Ascending aorta (tissue), 2 donors: ENCODE measurements at regions not wholly inside any gene's neighbourhood (a gene's known extent, or its start where the extent isn't known, plus 50 kb on each side); places are given as distances from the start of the nearest gene placed in this dataset.
A peak's percentile ranks its signal among the peaks of the same experiment; 100 is the strongest.
"Not testable (repeated sequence)": the region's sequence is repeated elsewhere in the genome, so short reads cannot be mapped to it uniquely, and the experiment has no call there.

Experiments used
- DNase-seq, 2 donors: peaks; one replicate each; pipeline ENCODE4 v3.0.0-alpha.2; 2019; ENCODE audit warnings: low spot score in 2 of 2
- H3K27ac ChIP-seq, 2 donors: fragments of 200-600 bp; sonication (generic); one replicate each; pipeline ENCODE4 v1.5.1; 2016 to 2017; ENCODE audit warnings: mild to moderate bottlenecking in 1 of 2
- H3K27me3 ChIP-seq: fragments of 200-600 bp; sonication (generic); one replicate; pipeline ENCODE4 v1.5.1; 2017
- H3K36me3 ChIP-seq, 2 donors: fragments of 200-600 bp; sonication (generic); one replicate each; pipeline ENCODE4 v1.5.1; 2016
- H3K4me1 ChIP-seq, 2 donors: fragments of 200-600 bp; sonication (generic); one replicate each; pipeline ENCODE4 v1.5.1; 2016 to 2017; ENCODE audit warnings: mild to moderate bottlenecking in 1 of 2
- H3K4me3 ChIP-seq, 2 donors: fragments of 200-600 bp; sonication (generic); one replicate each; pipeline ENCODE4 v1.5.1; 2016 to 2017; ENCODE audit warnings: mild to moderate bottlenecking in 1 of 2
- H3K9me3 ChIP-seq, 2 donors: fragments of 200-600 bp; sonication (generic); one replicate each; pipeline ENCODE4 v1.5.1; 2016
- intact Hi-C: fragments of 100-400 bp; cut with DNase I; formaldehyde crosslinking; loops from one replicate; pipeline ENCODE4 v1.15.1; 2023
- TF ChIP-seq, protein P1 (sequence below), 3 experiments: fragments of 200-600 bp in 2 of 3; fragments of 450-650 bp in 1 of 3; sonication (generic) in 2 of 3; IDR thresholded peaks; one replicate each; pipeline ENCODE4 v1.5.1; 2016 to 2019; ENCODE audit warnings: antibody characterized with exemption in 3 of 3, mild to moderate bottlenecking in 1 of 3, moderate library complexity in 1 of 3

DNA sequence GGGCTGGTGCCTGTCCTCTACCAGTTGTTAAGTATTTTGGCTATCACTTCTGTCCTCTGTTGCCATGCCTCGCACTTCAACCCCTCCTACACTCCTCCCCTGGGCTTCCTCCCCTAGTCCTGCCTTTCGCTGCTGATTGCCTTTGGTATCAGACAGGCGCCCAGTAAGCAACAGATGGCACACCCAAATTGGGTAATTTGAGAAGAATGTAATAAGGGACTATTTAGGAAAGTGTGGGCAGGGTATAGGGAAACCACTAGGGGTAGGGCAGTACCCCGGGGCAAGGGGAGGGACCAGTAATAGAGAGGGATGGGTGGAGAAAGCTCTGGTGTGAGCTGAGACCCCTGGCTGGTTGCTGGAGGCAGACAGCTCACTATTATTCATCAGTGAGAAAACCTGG, 172.7 kb upstream of the USP9X start:
- Histone ChIP-seq H3K4me1 (no peaks in the 10 kb centered on the region), H3K9me3 (no peaks in the 10 kb centered on the region), H3K4me3 (no peak overlapping the region), H3K36me3 (no peaks in the 10 kb centered on the region), H3K27ac (no peak overlapping the region), H3K27me3 (no peaks in the 10 kb centered on the region)
- DNase-seq = no peak
- TF ChIP-seq, protein P1, sequence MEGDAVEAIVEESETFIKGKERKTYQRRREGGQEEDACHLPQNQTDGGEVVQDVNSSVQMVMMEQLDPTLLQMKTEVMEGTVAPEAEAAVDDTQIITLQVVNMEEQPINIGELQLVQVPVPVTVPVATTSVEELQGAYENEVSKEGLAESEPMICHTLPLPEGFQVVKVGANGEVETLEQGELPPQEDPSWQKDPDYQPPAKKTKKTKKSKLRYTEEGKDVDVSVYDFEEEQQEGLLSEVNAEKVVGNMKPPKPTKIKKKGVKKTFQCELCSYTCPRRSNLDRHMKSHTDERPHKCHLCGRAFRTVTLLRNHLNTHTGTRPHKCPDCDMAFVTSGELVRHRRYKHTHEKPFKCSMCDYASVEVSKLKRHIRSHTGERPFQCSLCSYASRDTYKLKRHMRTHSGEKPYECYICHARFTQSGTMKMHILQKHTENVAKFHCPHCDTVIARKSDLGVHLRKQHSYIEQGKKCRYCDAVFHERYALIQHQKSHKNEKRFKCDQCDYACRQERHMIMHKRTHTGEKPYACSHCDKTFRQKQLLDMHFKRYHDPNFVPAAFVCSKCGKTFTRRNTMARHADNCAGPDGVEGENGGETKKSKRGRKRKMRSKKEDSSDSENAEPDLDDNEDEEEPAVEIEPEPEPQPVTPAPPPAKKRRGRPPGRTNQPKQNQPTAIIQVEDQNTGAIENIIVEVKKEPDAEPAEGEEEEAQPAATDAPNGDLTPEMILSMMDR (IDR thresholded peaks at IDR 0.05) = no peak
- intact Hi-C loops = no loop called here

DNA sequence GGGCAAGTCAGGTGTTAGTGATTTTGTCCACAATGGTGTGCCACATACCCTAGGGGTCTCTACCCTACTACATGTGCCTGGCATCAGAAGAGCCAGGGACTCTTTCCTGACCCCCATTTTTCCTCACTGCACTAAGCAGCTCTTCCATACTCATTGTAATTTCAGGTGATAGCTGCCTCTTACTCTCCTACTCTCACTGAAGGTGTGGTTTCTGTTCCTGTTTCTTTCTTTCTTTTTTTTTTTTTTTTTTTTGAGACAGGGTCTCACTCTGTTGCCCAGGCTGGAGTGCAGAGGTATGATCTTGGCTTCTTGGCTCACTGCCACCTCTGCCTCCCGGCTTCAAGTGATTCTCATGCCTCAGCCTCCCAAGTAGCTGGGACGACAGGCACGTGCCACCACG, 164.9 kb upstream of the USP9X start:
- no peak for DNase-seq
- Histone ChIP-seq H3K4me1 (no peaks in the 10 kb centered on the region), H3K9me3 (peaks cover 0 to 12% of the 10 kb centered on the region in 2 donors), H3K27me3 (no peaks in the 10 kb centered on the region), H3K36me3 (no peaks in the 10 kb centered on the region), H3K4me3 (no peak overlapping the region), H3K27ac (no peak overlapping the region)
- intact Hi-C loops = no loop called here
- TF ChIP-seq, protein P1 (IDR thresholded peaks at IDR 0.05) = no peak

DNA sequence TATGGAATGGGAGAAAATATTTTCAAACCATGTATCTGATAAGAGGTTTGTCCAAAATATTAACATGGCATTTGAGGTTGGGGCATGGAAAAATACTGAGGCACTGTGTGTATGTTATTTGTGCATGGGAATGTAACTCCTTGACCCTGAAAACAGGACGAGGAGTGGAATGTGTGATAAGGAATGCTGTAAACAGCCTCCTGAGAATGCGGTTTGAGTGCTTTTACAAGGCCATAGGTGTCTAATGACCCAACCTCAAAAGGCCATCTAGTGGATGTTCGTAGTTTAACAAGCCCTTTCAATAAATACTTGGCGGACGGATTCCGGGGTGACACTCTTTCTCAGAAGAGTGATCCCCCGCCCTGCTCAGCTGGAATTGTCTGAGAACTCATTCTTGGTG, 162.9 kb upstream of the USP9X start:
- no peak overlapping the region for H3K27ac ChIP-seq
- TF ChIP-seq, protein P1 (IDR thresholded peaks at IDR 0.05) = no peak
- peaks cover 0 to 12% of the 10 kb centered on the region in 2 donors for H3K9me3 ChIP-seq
- no peak for DNase-seq
- intact Hi-C loops = no loop called here
- no peaks in the 10 kb centered on the region for H3K36me3 ChIP-seq
- no peak overlapping the region for H3K4me3 ChIP-seq
- H3K4me1 ChIP-seq = no peaks in the 10 kb centered on the region
- no peaks in the 10 kb centered on the region for H3K27me3 ChIP-seq

DNA sequence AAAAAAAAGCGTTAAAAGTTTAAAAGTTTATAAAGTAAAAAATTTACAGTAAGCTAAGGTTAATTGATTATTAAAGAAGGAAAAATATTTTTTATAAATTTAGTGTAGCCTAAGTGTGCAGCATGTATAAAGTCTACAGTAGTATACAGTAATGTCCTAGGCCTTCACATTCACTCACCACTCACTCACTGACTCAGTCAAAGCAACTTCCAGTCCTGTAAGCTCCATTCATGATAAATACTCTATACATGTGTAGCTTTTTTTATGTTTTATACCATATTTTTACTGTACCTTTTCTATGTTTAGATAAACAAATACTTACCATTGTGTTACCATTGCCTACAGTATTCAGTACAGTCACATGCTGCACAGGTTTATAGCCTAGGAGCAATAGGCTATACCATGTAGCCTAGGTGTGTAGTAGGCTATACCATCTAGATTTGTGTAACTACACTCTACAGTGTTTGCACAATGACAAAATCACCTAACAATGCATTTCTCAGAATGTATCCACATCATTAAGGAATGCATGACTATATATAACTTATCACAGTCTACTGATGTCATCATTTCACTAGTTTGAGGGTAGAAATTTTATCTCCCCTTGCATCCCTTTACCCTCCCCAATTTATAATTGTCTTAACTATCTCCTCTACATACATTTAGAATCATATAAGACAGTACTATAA, 158.4 kb upstream of the USP9X start:
- DNase-seq, H3K4me3 ChIP-seq, H3K27me3 ChIP-seq, H3K27ac ChIP-seq, intact Hi-C loops, H3K36me3 ChIP-seq, H3K4me1 ChIP-seq: not testable (repeated sequence)
- peaks cover 0 to 15% of the 10 kb centered on the region in 2 donors for H3K9me3 ChIP-seq

DNA sequence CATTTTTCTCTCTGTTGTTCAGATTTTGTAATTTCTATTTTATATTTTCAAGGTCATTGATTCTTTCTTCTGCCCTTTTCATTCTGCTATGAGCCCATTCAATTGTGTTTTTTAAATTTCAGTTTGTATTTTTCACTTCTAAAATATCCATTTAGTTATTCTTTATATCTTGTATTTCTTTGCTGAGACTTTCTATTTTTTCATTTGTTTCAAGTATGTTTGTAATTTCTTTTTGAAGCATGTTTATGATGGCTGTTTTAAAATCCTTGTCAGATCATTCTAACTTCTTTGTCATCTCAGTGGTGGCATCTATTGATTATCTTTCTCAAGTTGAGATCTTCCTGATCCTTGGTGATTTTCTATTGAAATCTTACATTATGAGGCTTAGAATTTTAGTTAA, 157.2 kb upstream of the USP9X start:
- no peak overlapping the region for H3K27ac ChIP-seq
- no peak overlapping the region for H3K4me3 ChIP-seq
- H3K4me1 ChIP-seq = peaks cover 0 to 2% of the 10 kb centered on the region in 2 donors
- TF ChIP-seq, protein P1 (IDR thresholded peaks at IDR 0.05) = no peak
- DNase-seq = no peak
- H3K27me3 ChIP-seq = no peaks in the 10 kb centered on the region
- intact Hi-C loops = no loop called here
- no peaks in the 10 kb centered on the region for H3K36me3 ChIP-seq
- H3K9me3 ChIP-seq = peaks cover 0 to 8% of the 10 kb centered on the region in 2 donors

DNA sequence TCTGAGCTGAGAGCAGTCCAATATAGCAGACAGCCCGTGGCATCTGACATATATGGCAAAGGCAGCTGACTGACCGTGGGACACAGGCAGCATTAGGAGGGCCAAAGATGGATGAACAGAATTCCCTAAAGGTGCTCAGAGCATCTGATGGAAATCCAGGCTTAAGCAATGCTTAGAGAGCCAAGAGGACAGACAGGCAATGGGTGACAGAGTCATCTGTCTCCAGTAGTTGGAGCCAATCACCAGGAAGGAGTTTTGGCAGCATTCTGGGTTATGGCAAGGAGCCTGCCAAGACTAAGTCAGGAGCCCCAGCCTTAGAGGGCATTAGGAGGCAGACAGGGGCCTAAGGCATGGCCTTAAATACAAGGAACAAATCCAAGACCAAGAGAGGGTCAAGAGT, 153.3 kb upstream of the USP9X start:
- Histone ChIP-seq H3K9me3 (peaks cover 0 to 8% of the 10 kb centered on the region in 2 donors), H3K27me3 (no peaks in the 10 kb centered on the region), H3K36me3 (no peaks in the 10 kb centered on the region), H3K27ac (peak overlapping the region in 1 of 2 donors; percentile 55), H3K4me3 (no peak overlapping the region), H3K4me1 (peaks cover 0 to 2% of the 10 kb centered on the region in 2 donors)
- TF ChIP-seq, protein P1 (IDR thresholded peaks at IDR 0.05) = no peak
- DNase-seq = no peak
- intact Hi-C loops = loop anchor here (5.0 to 10.0 kb wide), 2 partner anchors 80 to 183 kb away; no protein-coding TSS in a partner anchor
